ENCODE measurements at regions not wholly inside any gene's neighbourhood (a gene's known extent, or its start where the extent isn't known, plus 50 kb on each side); places are given as distances from the start of the nearest gene placed in this dataset.
A peak's percentile ranks its signal among the peaks of the same experiment; 100 is the strongest.

- H3K36me3 ChIP-seq (replicated peaks in 1 of 2; ENCODE audit: control insufficient read depth in 2 of 2, insufficient read depth in 2 of 2, low read length in 2 of 2): no peaks in the 10 kb centered on the region
- H3K4me1 ChIP-seq (ENCODE audit: control insufficient read depth in 2 of 2, insufficient read depth in 1 of 2, low read depth in 1 of 2, low read length in 2 of 2): no peaks in the 10 kb centered on the region
- no peak for DNase-seq (ENCODE audit: low spot score)
- H3K23ac ChIP-seq (ENCODE audit: low read depth, low read length, poor library complexity): no peak overlapping the region
- H3K27me3 ChIP-seq (ENCODE audit: control insufficient read depth in 3 of 3, insufficient read depth in 3 of 3, low read depth in 1 of 3, low read length in 3 of 3): no peaks in the 10 kb centered on the region
- H3K4ac ChIP-seq (ENCODE audit: low read length): no peak overlapping the region
- H3K9me3 ChIP-seq (replicated peaks in 1 of 2; ENCODE audit: control insufficient read depth in 2 of 2, insufficient read depth in 1 of 2, low read depth in 1 of 2, low read length in 2 of 2): peaks cover 6 to 16% of the 10 kb centered on the region in 2 donors
- WGBS, 2 donors (ENCODE audit: extremely low coverage in 2 of 2, insufficient read length in 2 of 2, insufficient replicate concordance in 1 of 2): no CpG with 5 or more reads among the region's 1 CpG
- no peak overlapping the region for H3K18ac ChIP-seq (ENCODE audit: low read length)
- H4K8ac ChIP-seq (ENCODE audit: low read depth, low read length): no peak overlapping the region
- no peak overlapping the region for H3K4me3 ChIP-seq (ENCODE audit: low read length in 2 of 2)
- H3K4me2 ChIP-seq (ENCODE audit: insufficient read depth, low read length, poor library complexity, severe bottlenecking): no peak overlapping the region
- H2BK120ac ChIP-seq (ENCODE audit: low read depth, low read length): no peak overlapping the region
- H3K79me1 ChIP-seq (ENCODE audit: low read depth, low read length): no peaks in the 10 kb centered on the region
- no peak overlapping the region for H2BK5ac ChIP-seq (ENCODE audit: low read length)
- H2BK12ac ChIP-seq (ENCODE audit: low read length): no peak overlapping the region
- no peak overlapping the region for H3K27ac ChIP-seq (replicated peaks; ENCODE audit: low read length)
- H3K14ac ChIP-seq (ENCODE audit: low read length): no peak overlapping the region
- H2AFZ ChIP-seq (ENCODE audit: low read length): no peak overlapping the region
- no peak overlapping the region for H2AK5ac ChIP-seq (ENCODE audit: low read depth, low read length)
- H4K91ac ChIP-seq (ENCODE audit: low read depth, low read length, poor library complexity): no peak overlapping the region
- H3K9ac ChIP-seq (ENCODE audit: low read depth, low read length, poor library complexity): no peak overlapping the region
- H2BK15ac ChIP-seq (ENCODE audit: low read length): no peak overlapping the region
These were observed 155.9 kb upstream of the SPATS2L start for GRCh38 chr2:200150411-200151086.

GRCh38 chr2:200155652-200156051, 150.8 kb upstream of the SPATS2L start:
- Histone ChIP-seq H2BK5ac (ENCODE audit: low read length) (no peak overlapping the region), H2BK12ac (ENCODE audit: low read length) (no peak overlapping the region), H2BK15ac (ENCODE audit: low read length) (no peak overlapping the region), H4K8ac (ENCODE audit: low read depth, low read length) (no peak overlapping the region), H3K14ac (ENCODE audit: low read length) (no peak overlapping the region), H3K27me3 (ENCODE audit: control insufficient read depth in 3 of 3, insufficient read depth in 3 of 3, low read depth in 1 of 3, low read length in 3 of 3) (no peaks in the 10 kb centered on the region), H3K27ac (replicated peaks; ENCODE audit: low read length) (no peak overlapping the region), H3K4ac (ENCODE audit: low read length) (no peak overlapping the region), H4K91ac (ENCODE audit: low read depth, low read length, poor library complexity) (no peak overlapping the region), H2AK5ac (ENCODE audit: low read depth, low read length) (no peak overlapping the region), H3K4me2 (ENCODE audit: insufficient read depth, low read length, poor library complexity, severe bottlenecking) (no peak overlapping the region), H3K4me3 (ENCODE audit: low read length in 2 of 2) (no peak overlapping the region), H3K18ac (ENCODE audit: low read length) (no peak overlapping the region), H3K9ac (ENCODE audit: low read depth, low read length, poor library complexity) (no peak overlapping the region), H3K36me3 (replicated peaks in 1 of 2; ENCODE audit: control insufficient read depth in 2 of 2, insufficient read depth in 2 of 2, low read length in 2 of 2) (no peaks in the 10 kb centered on the region), H3K23ac (ENCODE audit: low read depth, low read length, poor library complexity) (no peak overlapping the region), H3K4me1 (ENCODE audit: control insufficient read depth in 2 of 2, insufficient read depth in 1 of 2, low read depth in 1 of 2, low read length in 2 of 2) (peaks cover 3 to 13% of the 10 kb centered on the region in 2 donors), H3K9me3 (replicated peaks in 1 of 2; ENCODE audit: control insufficient read depth in 2 of 2, insufficient read depth in 1 of 2, low read depth in 1 of 2, low read length in 2 of 2) (peaks cover 6 to 13% of the 10 kb centered on the region in 2 donors), H3K79me1 (ENCODE audit: low read depth, low read length) (no peaks in the 10 kb centered on the region), H2BK120ac (ENCODE audit: low read depth, low read length) (no peak overlapping the region), H2AFZ (ENCODE audit: low read length) (no peak overlapping the region)
- no CpG with 5 or more reads among the region's 3 CpGs for WGBS, 2 donors (ENCODE audit: extremely low coverage in 2 of 2, insufficient read length in 2 of 2, insufficient replicate concordance in 1 of 2)
- no peak for DNase-seq (ENCODE audit: low spot score)

- no peak overlapping the region for H3K4me2 ChIP-seq (ENCODE audit: insufficient read depth, low read length, poor library complexity, severe bottlenecking)
- no peak overlapping the region for H4K91ac ChIP-seq (ENCODE audit: low read depth, low read length, poor library complexity)
- no peak overlapping the region for H3K14ac ChIP-seq (ENCODE audit: low read length)
- H2BK15ac ChIP-seq (ENCODE audit: low read length): no peak overlapping the region
- no peak overlapping the region for H3K27ac ChIP-seq (replicated peaks; ENCODE audit: low read length)
- no CpG with 5 or more reads among the region's 5 CpGs for WGBS, 2 donors (ENCODE audit: extremely low coverage in 2 of 2, insufficient read length in 2 of 2, insufficient replicate concordance in 1 of 2)
- no peak overlapping the region for H2AFZ ChIP-seq (ENCODE audit: low read length)
- H3K9ac ChIP-seq (ENCODE audit: low read depth, low read length, poor library complexity): no peak overlapping the region
- H3K18ac ChIP-seq (ENCODE audit: low read length): no peak overlapping the region
- no peak overlapping the region for H2BK5ac ChIP-seq (ENCODE audit: low read length)
- H3K79me1 ChIP-seq (ENCODE audit: low read depth, low read length): no peaks in the 10 kb centered on the region
- no peak overlapping the region for H2BK12ac ChIP-seq (ENCODE audit: low read length)
- peaks cover 3 to 13% of the 10 kb centered on the region in 2 donors for H3K4me1 ChIP-seq (ENCODE audit: control insufficient read depth in 2 of 2, insufficient read depth in 1 of 2, low read depth in 1 of 2, low read length in 2 of 2)
- no peak overlapping the region for H2AK5ac ChIP-seq (ENCODE audit: low read depth, low read length)
- no peak overlapping the region for H2BK120ac ChIP-seq (ENCODE audit: low read depth, low read length)
- H3K4me3 ChIP-seq (ENCODE audit: low read length in 2 of 2): no peak overlapping the region
- H3K9me3 ChIP-seq (replicated peaks in 1 of 2; ENCODE audit: control insufficient read depth in 2 of 2, insufficient read depth in 1 of 2, low read depth in 1 of 2, low read length in 2 of 2): peaks cover 3 to 6% of the 10 kb centered on the region in 2 donors
- no peaks in the 10 kb centered on the region for H3K27me3 ChIP-seq (ENCODE audit: control insufficient read depth in 3 of 3, insufficient read depth in 3 of 3, low read depth in 1 of 3, low read length in 3 of 3)
- H4K8ac ChIP-seq (ENCODE audit: low read depth, low read length): no peak overlapping the region
- H3K4ac ChIP-seq (ENCODE audit: low read length): no peak overlapping the region
- DNase-seq (ENCODE audit: low spot score): no peak
- H3K36me3 ChIP-seq (replicated peaks in 1 of 2; ENCODE audit: control insufficient read depth in 2 of 2, insufficient read depth in 2 of 2, low read length in 2 of 2): no peaks in the 10 kb centered on the region
- no peak overlapping the region for H3K23ac ChIP-seq (ENCODE audit: low read depth, low read length, poor library complexity)
These were observed 150.2 kb upstream of the SPATS2L start for GRCh38 chr2:200156166-200156835.

GRCh38 chr2:200158647-200159356, 147.7 kb upstream of the SPATS2L start:
- Histone ChIP-seq H2AK5ac (ENCODE audit: low read depth, low read length) (no peak overlapping the region), H3K4me3 (ENCODE audit: low read length in 2 of 2) (no peak overlapping the region), H2BK15ac (ENCODE audit: low read length) (no peak overlapping the region), H3K4me2 (ENCODE audit: insufficient read depth, low read length, poor library complexity, severe bottlenecking) (no peak overlapping the region), H3K36me3 (replicated peaks in 1 of 2; ENCODE audit: control insufficient read depth in 2 of 2, insufficient read depth in 2 of 2, low read length in 2 of 2) (no peaks in the 10 kb centered on the region), H2BK120ac (ENCODE audit: low read depth, low read length) (no peak overlapping the region), H3K79me1 (ENCODE audit: low read depth, low read length) (no peaks in the 10 kb centered on the region), H3K9me3 (replicated peaks in 1 of 2; ENCODE audit: control insufficient read depth in 2 of 2, insufficient read depth in 1 of 2, low read depth in 1 of 2, low read length in 2 of 2) (peaks cover 0 to 3% of the 10 kb centered on the region in 2 donors), H4K8ac (ENCODE audit: low read depth, low read length) (no peak overlapping the region), H3K4me1 (ENCODE audit: control insufficient read depth in 2 of 2, insufficient read depth in 1 of 2, low read depth in 1 of 2, low read length in 2 of 2) (peaks cover 3 to 13% of the 10 kb centered on the region in 2 donors), H2BK5ac (ENCODE audit: low read length) (no peak overlapping the region), H3K4ac (ENCODE audit: low read length) (no peak overlapping the region), H3K18ac (ENCODE audit: low read length) (no peak overlapping the region), H3K14ac (ENCODE audit: low read length) (no peak overlapping the region), H3K23ac (ENCODE audit: low read depth, low read length, poor library complexity) (no peak overlapping the region), H3K27me3 (ENCODE audit: control insufficient read depth in 3 of 3, insufficient read depth in 3 of 3, low read depth in 1 of 3, low read length in 3 of 3) (no peaks in the 10 kb centered on the region), H2AFZ (ENCODE audit: low read length) (peak overlapping the region; percentile 50), H2BK12ac (ENCODE audit: low read length) (no peak overlapping the region), H3K27ac (replicated peaks; ENCODE audit: low read length) (no peak overlapping the region), H4K91ac (ENCODE audit: low read depth, low read length, poor library complexity) (no peak overlapping the region), H3K9ac (ENCODE audit: low read depth, low read length, poor library complexity) (no peak overlapping the region)
- WGBS, 2 donors (ENCODE audit: extremely low coverage in 2 of 2, insufficient read length in 2 of 2, insufficient replicate concordance in 1 of 2): no CpG with 5 or more reads among the region's 1 CpG
- no peak for DNase-seq (ENCODE audit: low spot score)

Measured in neuronal stem cell (in vitro differentiated cells).